Lung (tissue), 11 donors: ENCODE measurements at regions not wholly inside any gene's neighbourhood (a gene's known extent, or its start where the extent isn't known, plus 50 kb on each side); places are given as distances from the start of the nearest gene placed in this dataset.
A peak's percentile ranks its signal among the peaks of the same experiment; 100 is the strongest.
"Not testable (repeated sequence)": the region's sequence is repeated elsewhere in the genome, so short reads cannot be mapped to it uniquely, and the experiment has no call there.

Source experiments
- ATAC-seq: fragments of 200-7000 bp; cut with Tn5 transposase; one replicate; pipeline ENCODE4 v1.9.1; 2020; ENCODE audit warnings: moderate number of reproducible peaks; ENCODE audit not compliant: insufficient read depth, low FRiP score
- DNase-seq, 3 donors: peaks; one replicate each; pipeline ENCODE4 v3.0.0-alpha.2; 2013 to 2017
- H3K27ac ChIP-seq, 2 donors: one replicate each; pipeline ENCODE4 v1.5.1; 2013; ENCODE audit warnings: mild to moderate bottlenecking in 2 of 2, moderate library complexity in 2 of 2, control low read depth in 1 of 2, inconsistent platforms in 1 of 2, low read depth in 1 of 2, low read length in 1 of 2
- H3K27me3 ChIP-seq, 3 donors: one replicate each; pipeline ENCODE4 v1.5.1; 2013; ENCODE audit warnings: low read length in 2 of 3; ENCODE audit not compliant: control insufficient read depth in 3 of 3, insufficient read depth in 3 of 3
- H3K36me3 ChIP-seq, 4 donors: one replicate each; pipeline ENCODE4 v1.5.1; 2013; ENCODE audit warnings: low read length in 4 of 4, mild to moderate bottlenecking in 1 of 4, moderate library complexity in 1 of 4; ENCODE audit not compliant: control insufficient read depth in 4 of 4, insufficient read depth in 4 of 4
- H3K4me1 ChIP-seq, 5 donors: one replicate each; pipeline ENCODE4 v1.5.1; 2013; ENCODE audit warnings: low read length in 5 of 5, mild to moderate bottlenecking in 2 of 5, moderate library complexity in 1 of 5; ENCODE audit not compliant: control insufficient read depth in 5 of 5, insufficient read depth in 5 of 5
- H3K4me3 ChIP-seq: one replicate; pipeline ENCODE4 v1.5.1; 2013; ENCODE audit warnings: mild to moderate bottlenecking, control low read depth, moderate library complexity
- H3K9ac ChIP-seq, 2 donors: one replicate each; pipeline ENCODE4 v1.5.1; 2013; ENCODE audit warnings: low read length in 2 of 2, control low read depth in 1 of 2; ENCODE audit not compliant: insufficient read depth in 1 of 2
- H3K9me3 ChIP-seq, 4 donors: one replicate each; pipeline ENCODE4 v1.5.1; 2013; ENCODE audit warnings: low read length in 3 of 4, mild to moderate bottlenecking in 1 of 4, moderate library complexity in 1 of 4; ENCODE audit not compliant: control insufficient read depth in 4 of 4, insufficient read depth in 3 of 4
- CTCF ChIP-seq: IDR thresholded peaks from 2 replicates; pipeline ENCODE4 v1.5.1; 2012; ENCODE audit warnings: mild to moderate bottlenecking; ENCODE audit errors: control extremely low read depth, extremely low read depth
- WGBS, 2 donors: extraction: QIAGEN DNeasy Blood & Tissue Kit; methylation state at CpG; one replicate each; pipeline ENCODE4 v1.1.7; 2013; 5-methylcytosine and 5-hydroxymethylcytosine counted together
- donor health status: control.
- donor health status: control.
- donor health status: Bipolar disorder and iron deficiency.
- donor health status: healthy.
- donor health status: DM: yes; HTN: yes; CAD: no.

- peak overlapping the region; percentile 63 to 81 for H3K9ac ChIP-seq
- no peak for TF ChIP-seq CTCF
- no peaks in the 10 kb centered on the region for H3K27me3 ChIP-seq
- 40 to 49% methylated on average over 10 of the region's 10 CpGs for WGBS, 2 donors
- H3K4me3 ChIP-seq: peak overlapping the region; percentile 94
- no peaks in the 10 kb centered on the region for H3K9me3 ChIP-seq
- no peak for ATAC-seq
- peaks cover 0 to 3% (median 1%) of the 10 kb centered on the region in 4 donors for H3K36me3 ChIP-seq
- peaks cover 0 to 6% (median 3%) of the 10 kb centered on the region in 5 donors for H3K4me1 ChIP-seq
- DNase-seq: peak in 2 of 3 donors; percentile 17 to 33
- H3K27ac ChIP-seq: peak overlapping the region; percentile 97 to 99
Observed at GRCh38 chr7:67301667-67302066, 305.0 kb downstream of the TYW1 start.

GRCh38 chr7:67302113-67303039 is 305.7 kb downstream of the TYW1 start:
- WGBS, 2 donors: 0% methylated on average over 71 to 83 of the region's 83 CpGs
- H3K4me3 ChIP-seq: peak overlapping the region; percentile 94
- peaks cover 0 to 6% (median 3%) of the 10 kb centered on the region in 5 donors for H3K4me1 ChIP-seq
- peak; percentile 96 for ATAC-seq
- H3K36me3 ChIP-seq: peaks cover 0 to 6% (median 2%) of the 10 kb centered on the region in 4 donors
- peak overlapping the region; percentile 97 to 99 for H3K27ac ChIP-seq
- H3K9me3 ChIP-seq: no peaks in the 10 kb centered on the region
- peak overlapping the region; percentile 78 to 81 for H3K9ac ChIP-seq
- no peak for TF ChIP-seq CTCF
- peak; percentile 99 to 100 (median 100) for DNase-seq
- H3K27me3 ChIP-seq: no peaks in the 10 kb centered on the region

DNA sequence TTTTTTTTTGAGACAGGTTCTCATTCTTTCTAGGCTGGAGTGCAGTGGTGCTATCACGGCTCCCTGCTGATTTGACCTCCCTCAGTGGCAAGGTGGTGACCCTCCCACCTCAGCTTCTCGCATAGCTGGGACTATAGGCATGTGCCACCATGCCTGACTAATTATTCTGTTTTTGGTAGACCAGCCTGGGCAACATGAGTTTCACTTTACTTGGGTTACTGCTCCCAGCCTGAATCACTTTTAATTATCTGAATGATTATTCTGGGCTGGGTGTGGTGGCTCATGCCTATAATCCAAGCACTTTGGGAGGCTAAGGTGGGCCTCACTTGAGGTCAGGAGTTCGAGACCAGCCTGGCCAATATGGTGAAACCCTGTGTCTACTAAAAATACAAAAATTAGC is 308.2 kb downstream of the TYW1 start:
- 94 to 97% methylated on average over 3 of the region's 3 CpGs for WGBS, 2 donors

GRCh38 chr7:67306331-67306730 is 309.7 kb downstream of the TYW1 start:
- no peak overlapping the region for H3K9ac ChIP-seq
- H3K27me3 ChIP-seq: no peaks in the 10 kb centered on the region
- H3K27ac ChIP-seq: no peak overlapping the region
- 82 to 90% methylated on average over 3 of the region's 3 CpGs for WGBS, 2 donors
- H3K9me3 ChIP-seq: no peaks in the 10 kb centered on the region
- peaks cover 0 to 4% (median 3%) of the 10 kb centered on the region in 5 donors for H3K4me1 ChIP-seq
- H3K4me3 ChIP-seq: no peak overlapping the region
- no peak for DNase-seq
- no peak for ATAC-seq
- TF ChIP-seq CTCF: no peak
- peaks cover 13 to 29% (median 23%) of the 10 kb centered on the region in 4 donors for H3K36me3 ChIP-seq

More for the DNA sequence above, 308.2 kb downstream of the TYW1 start:
- not testable (repeated sequence) for H3K27ac ChIP-seq, H3K27me3 ChIP-seq, H3K4me3 ChIP-seq, H3K9ac ChIP-seq, H3K9me3 ChIP-seq, H3K4me1 ChIP-seq, DNase-seq, ATAC-seq
- H3K36me3 ChIP-seq: peaks cover 4 to 23% (median 18%) of the 10 kb centered on the region in 4 donors
